Gastroesophageal sphincter (tissue), 3 donors: ENCODE measurements at regions not wholly inside any gene's neighbourhood (a gene's known extent, or its start where the extent isn't known, plus 50 kb on each side); places are given as distances from the start of the nearest gene placed in this dataset.

ENCODE experiments used
- CTCF ChIP-seq, 4 experiments: fragments of 200-600 bp in 2 of 4; fragments of 450-650 bp in 2 of 4; sonication (generic) in 1 of 4; IDR thresholded peaks; one replicate each; pipeline ENCODE4 v1.5.1; 2017 to 2019; ENCODE audit warnings: antibody characterized with exemption in 4 of 4, mild to moderate bottlenecking in 2 of 4, moderate library complexity in 2 of 4
- POLR2AphosphoS5 ChIP-seq: sonication (generic); formaldehyde crosslinking; IDR thresholded peaks from one replicate; pipeline ENCODE4 v1.6.1; 2017; ENCODE audit warnings: antibody characterized with exemption

DNA sequence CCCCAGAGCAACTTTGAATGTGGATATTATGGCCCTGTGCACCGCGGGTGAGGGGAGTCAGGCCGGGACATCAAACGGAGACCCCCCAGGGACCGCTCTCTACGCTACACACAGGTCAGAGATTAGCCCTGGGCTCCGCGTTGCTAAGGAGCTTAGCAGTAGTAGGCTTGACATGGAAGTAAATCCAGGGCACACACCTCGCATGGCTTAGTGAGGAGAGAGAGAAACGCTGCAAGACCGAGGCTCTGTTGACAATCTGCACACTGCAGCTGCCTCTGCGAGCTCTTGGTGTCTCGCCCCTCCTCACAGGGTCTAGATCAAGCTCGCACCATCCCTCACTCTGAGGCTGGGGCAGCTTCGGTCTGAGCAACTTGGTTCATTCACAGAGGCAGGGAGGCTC is 116.1 kb upstream of the CDH4 start:
- TF ChIP-seq CTCF (IDR thresholded peaks at IDR 0.05) (no peak), POLR2AphosphoS5 (no peak)
